CD4-positive, alpha-beta T cell treated with Interleukin-4 for 4 hours (primary cell): ENCODE measurements at regions not wholly inside any gene's neighbourhood (a gene's known extent, or its start where the extent isn't known, plus 50 kb on each side); places are given as distances from the start of the nearest gene placed in this dataset.

Source experiments
- DNase-seq: peaks from one replicate; pipeline ENCODE4 v3.0.0-alpha.2; 2020

DNA sequence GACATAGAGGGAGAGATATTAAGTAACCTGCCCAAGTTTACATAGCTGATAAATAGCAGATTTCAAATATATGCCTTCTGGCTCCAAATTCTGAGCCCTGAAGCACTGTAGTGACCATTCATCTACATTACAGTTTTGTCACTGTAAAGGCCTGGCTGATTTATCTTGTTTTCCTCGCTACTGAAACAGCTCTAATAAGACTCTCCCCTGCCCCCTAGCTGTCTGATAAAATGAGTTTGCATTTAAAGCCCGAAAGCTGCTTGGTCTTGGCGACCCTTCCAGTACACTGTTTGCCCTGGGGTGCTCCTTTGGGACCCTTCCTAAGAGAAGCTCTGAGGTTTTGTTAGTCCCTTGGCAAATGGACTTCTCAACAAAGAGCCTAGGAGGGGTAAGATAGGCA is 59.7 kb upstream of the RAB11FIP2 start:
- no peak for DNase-seq

DNA sequence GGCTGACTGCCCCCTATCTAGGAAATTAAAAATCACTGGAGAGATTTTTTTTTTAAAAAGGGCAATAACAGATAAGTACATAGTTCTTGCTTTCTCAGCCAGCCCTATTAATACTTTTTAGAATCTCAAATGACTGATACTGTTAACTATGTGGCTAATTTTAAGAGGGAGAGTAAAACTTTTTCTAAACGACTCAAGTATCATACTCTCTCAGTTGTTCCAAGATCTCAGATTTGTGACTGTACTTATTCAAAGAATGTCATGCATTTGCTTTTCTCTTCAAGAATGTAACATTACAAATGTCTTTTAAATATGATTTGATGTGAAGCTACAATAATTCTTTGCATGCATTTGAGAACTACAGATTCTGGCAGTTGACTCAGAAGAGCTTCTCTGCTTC is 55.4 kb upstream of the RAB11FIP2 start:
- DNase-seq = no peak

DNA sequence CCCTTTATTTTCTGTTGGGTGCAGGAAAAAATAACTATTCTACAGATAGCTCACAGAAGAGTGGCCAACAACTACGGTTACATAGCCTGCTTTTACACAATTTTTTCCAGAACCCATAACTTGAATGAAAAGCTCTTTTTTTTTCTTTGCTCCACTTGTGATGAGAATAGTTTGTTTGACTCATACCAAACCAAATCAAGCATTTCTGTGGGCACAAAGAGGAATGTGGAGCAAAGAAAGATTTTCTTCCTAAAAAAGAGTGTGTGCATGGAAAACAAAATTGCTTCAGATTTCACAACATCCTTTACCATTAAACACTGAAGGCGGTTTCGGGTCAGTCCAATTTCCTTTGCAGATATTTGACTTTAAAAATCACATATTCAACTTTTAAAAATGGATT is 54.8 kb upstream of the RAB11FIP2 start:
- DNase-seq = no peak
